ENCODE measurements at regions not wholly inside any gene's neighbourhood (a gene's known extent, or its start where the extent isn't known, plus 50 kb on each side); places are given as distances from the start of the nearest gene placed in this dataset.
"Not testable (repeated sequence)": the region's sequence is repeated elsewhere in the genome, so short reads cannot be mapped to it uniquely, and the experiment has no call there.

DNA sequence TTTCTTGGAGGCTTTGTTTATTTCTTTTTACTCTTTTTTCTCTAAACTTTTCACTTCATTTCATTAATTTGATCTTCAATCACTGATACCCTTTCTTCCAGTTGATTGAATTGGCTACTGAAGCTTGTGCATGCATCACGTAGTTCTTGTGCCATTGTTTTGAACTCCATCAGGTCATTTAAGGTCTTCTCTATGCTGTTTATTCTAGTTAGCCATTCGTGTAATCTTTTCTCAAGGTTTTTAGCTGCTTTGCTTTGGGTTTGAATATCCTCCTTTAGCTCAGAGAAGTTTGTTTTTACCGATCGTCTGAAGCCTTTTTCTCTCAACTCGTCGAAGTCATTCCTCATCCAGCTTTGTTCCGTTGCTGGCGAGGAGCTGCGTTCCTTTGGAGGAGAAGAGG lies 189.9 kb downstream of the TTC6 start (continued):
- TF ChIP-seq, protein P1, sequence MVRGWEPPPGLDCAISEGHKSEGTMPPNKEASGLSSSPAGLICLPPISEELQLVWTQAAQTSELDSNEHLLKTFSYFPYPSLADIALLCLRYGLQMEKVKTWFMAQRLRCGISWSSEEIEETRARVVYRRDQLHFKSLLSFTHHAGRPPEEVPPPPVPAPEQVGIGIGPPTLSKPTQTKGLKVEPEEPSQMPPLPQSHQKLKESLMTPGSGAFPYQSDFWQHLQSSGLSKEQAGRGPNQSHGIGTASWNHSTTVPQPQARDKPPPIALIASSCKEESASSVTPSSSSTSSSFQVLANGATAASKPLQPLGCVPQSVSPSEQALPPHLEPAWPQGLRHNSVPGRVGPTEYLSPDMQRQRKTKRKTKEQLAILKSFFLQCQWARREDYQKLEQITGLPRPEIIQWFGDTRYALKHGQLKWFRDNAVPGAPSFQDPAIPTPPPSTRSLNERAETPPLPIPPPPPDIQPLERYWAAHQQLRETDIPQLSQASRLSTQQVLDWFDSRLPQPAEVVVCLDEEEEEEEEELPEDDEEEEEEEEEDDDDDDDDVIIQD (CRISPR knock-in tag; IDR thresholded peaks at IDR 0.05; ENCODE audit: low read depth), result peak; percentile 46; the same call in 1 of the 2 replicates
- peak in 1 of 2 experiments; percentile 16; a peak in 1 of 4 replicates for TF ChIP-seq EP300 (IDR thresholded peaks at IDR 0.05; ENCODE audit: low read depth in 2 of 2, low read length in 2 of 2)
- TF ChIP-seq EP300 (CRISPR knock-in tag; IDR thresholded peaks at IDR 0.05; ENCODE audit: borderline replicate concordance), result not testable (repeated sequence)

DNA sequence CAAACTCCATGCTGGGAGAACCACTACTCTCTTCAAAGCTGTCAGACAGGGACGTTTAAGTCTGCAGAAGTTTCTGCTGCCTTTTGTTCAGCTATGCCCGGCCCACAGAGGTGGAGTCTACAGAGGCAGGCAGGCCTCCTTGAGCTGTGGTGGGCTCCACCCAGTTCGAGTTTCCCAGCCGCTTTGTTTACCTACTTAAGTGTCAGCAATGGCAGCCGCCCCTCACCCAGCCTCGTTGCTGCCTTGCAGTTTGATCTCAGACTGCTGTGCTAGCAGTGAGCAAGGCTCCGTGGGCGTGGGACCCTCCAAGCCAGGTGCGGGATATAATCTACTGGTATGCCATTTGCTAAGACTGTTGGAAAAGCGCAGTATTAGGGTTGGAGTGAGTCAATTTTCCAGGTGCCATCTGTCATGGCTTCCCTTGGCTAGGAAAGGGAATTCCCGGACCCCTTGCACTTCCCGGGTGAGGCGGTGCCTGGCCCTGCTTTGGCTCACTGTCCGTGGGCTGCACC lies 190.7 kb downstream of the TTC6 start:
- in situ Hi-C loops (cut with HindIII; ENCODE audit: extremely low pct_ligation_motif_present, low pct_unique_long_range_greater_than_20kb); H3K4me3 ChIP-seq (replicated peaks in 1 of 3; ENCODE audit: insufficient read depth in 1 of 3, low read depth in 2 of 3, low read length in 3 of 3); FAIRE-seq; CTCF ChIA-PET (ENCODE audit: low intra/inter-chr PET ratio, low total read pairs); BruUV-seq (replicated peaks); H3K36me3 ChIP-seq (replicated peaks in 1 of 2; ENCODE audit: control insufficient read depth in 1 of 2, insufficient read depth in 2 of 2, low read length in 2 of 2); intact Hi-C loops (cut with micrococcal nuclease; ENCODE audit: unreplicated experiment); H3K27me3 ChIP-seq (ENCODE audit: control insufficient read depth in 1 of 2, insufficient read depth in 2 of 2, low read length in 2 of 2); H3K79me2 ChIP-seq (ENCODE audit: insufficient read depth, low read length); H2AFZ ChIP-seq (ENCODE audit: low read length); ATAC-seq; H3K27ac ChIP-seq (ENCODE audit: extremely low read length, insufficient read depth, low read length); DNase-seq (ENCODE audit: low spot score); H4K20me1 ChIP-seq (ENCODE audit: insufficient read depth, low read length); H3K4me2 ChIP-seq (ENCODE audit: low read depth, low read length); H3K9ac ChIP-seq (ENCODE audit: insufficient read depth, low read depth, low read length); H3K9me3 ChIP-seq (ENCODE audit: low read length): not testable (repeated sequence)
- WGBS (ENCODE audit: low lambda C conversion rate), result 94% methylated on average over 14 of the region's 14 CpGs
- peaks cover 53% of the 10 kb centered on the region for H3K4me1 ChIP-seq (ENCODE audit: insufficient read depth, low read length)
- POLR2A ChIA-PET, result interaction anchor here (3.8 kb wide), 1 partner anchor 79 kb away, joined by 14 read pairs; no protein-coding TSS in a partner anchor
- TF ChIP-seq, protein P2, sequence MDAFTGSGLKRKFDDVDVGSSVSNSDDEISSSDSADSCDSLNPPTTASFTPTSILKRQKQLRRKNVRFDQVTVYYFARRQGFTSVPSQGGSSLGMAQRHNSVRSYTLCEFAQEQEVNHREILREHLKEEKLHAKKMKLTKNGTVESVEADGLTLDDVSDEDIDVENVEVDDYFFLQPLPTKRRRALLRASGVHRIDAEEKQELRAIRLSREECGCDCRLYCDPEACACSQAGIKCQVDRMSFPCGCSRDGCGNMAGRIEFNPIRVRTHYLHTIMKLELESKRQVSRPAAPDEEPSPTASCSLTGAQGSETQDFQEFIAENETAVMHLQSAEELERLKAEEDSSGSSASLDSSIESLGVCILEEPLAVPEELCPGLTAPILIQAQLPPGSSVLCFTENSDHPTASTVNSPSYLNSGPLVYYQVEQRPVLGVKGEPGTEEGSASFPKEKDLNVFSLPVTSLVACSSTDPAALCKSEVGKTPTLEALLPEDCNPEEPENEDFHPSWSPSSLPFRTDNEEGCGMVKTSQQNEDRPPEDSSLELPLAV (CRISPR knock-in tag; conservative IDR thresholded peaks at IDR 0.05; ENCODE audit: low read depth), result 0 out of 2 replicates have a peak, but pooled peaks have one; percentile 49
- TF ChIP-seq ZNF501 (CRISPR knock-in tag; IDR thresholded peaks at IDR 0.05) (0 out of 2 replicates have a peak, but pooled peaks have one; percentile 29), ZNF598 (CRISPR knock-in tag; IDR thresholded peaks at IDR 0.05; ENCODE audit: borderline replicate concordance) (peak; percentile 28; the same call in 1 of the 2 replicates), SMAD1 (CRISPR knock-in tag; IDR thresholded peaks at IDR 0.05; ENCODE audit: borderline replicate concordance, low read depth) (0 out of 2 replicates have a peak, but pooled peaks have one; percentile 67), ZNF780A (CRISPR knock-in tag; IDR thresholded peaks at IDR 0.05) (peak; percentile 62; the same call in 1 of the 2 replicates), ZNF589 (CRISPR knock-in tag; conservative IDR thresholded peaks at IDR 0.05) (0 out of 2 replicates have a peak, but pooled peaks have one; percentile 30), ZNF788 (CRISPR knock-in tag; IDR thresholded peaks at IDR 0.05; ENCODE audit: borderline replicate concordance) (0 out of 2 replicates have a peak, but pooled peaks have one; percentile 14), FLYWCH1 (CRISPR knock-in tag; IDR thresholded peaks at IDR 0.05) (0 out of 2 replicates have a peak, but pooled peaks have one; percentile 45)
- TF ChIP-seq, protein P3, sequence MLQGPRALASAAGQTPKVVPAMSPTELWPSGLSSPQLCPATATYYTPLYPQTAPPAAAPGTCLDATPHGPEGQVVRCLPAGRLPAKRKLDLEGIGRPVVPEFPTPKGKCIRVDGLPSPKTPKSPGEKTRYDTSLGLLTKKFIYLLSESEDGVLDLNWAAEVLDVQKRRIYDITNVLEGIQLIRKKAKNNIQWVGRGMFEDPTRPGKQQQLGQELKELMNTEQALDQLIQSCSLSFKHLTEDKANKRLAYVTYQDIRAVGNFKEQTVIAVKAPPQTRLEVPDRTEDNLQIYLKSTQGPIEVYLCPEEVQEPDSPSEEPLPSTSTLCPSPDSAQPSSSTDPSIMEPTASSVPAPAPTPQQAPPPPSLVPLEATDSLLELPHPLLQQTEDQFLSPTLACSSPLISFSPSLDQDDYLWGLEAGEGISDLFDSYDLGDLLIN (CRISPR knock-in tag; IDR thresholded peaks at IDR 0.05; ENCODE audit: borderline replicate concordance), result 0 out of 2 replicates have a peak, but pooled peaks have one; percentile 28
- TF ChIP-seq, protein P4, sequence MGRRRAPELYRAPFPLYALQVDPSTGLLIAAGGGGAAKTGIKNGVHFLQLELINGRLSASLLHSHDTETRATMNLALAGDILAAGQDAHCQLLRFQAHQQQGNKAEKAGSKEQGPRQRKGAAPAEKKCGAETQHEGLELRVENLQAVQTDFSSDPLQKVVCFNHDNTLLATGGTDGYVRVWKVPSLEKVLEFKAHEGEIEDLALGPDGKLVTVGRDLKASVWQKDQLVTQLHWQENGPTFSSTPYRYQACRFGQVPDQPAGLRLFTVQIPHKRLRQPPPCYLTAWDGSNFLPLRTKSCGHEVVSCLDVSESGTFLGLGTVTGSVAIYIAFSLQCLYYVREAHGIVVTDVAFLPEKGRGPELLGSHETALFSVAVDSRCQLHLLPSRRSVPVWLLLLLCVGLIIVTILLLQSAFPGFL (CRISPR knock-in tag; IDR thresholded peaks at IDR 0.05), result peak; percentile 87; the same call in 1 of the 2 replicates
